Endodermal cell (in vitro differentiated cells): ENCODE measurements at regions not wholly inside any gene's neighbourhood (a gene's known extent, or its start where the extent isn't known, plus 50 kb on each side); places are given as distances from the start of the nearest gene placed in this dataset.

Experiments
- DNase-seq: peaks from one replicate; pipeline ENCODE4 v3.0.0-alpha.2; 2017
- H3K27ac ChIP-seq: 2 replicates; pipeline ENCODE4 v1.5.1; 2013; ENCODE audit warnings: mild to moderate bottlenecking, low read depth, low read length, moderate library complexity
- H3K27me3 ChIP-seq: 2 replicates; pipeline ENCODE4 v1.6.1; 2013; ENCODE audit warnings: mild to moderate bottlenecking, low read length, moderate library complexity; ENCODE audit not compliant: insufficient read depth, control insufficient read depth, poor library complexity, severe bottlenecking
- H3K36me3 ChIP-seq: 2 replicates; pipeline ENCODE4 v1.7.0; 2013; ENCODE audit warnings: mild to moderate bottlenecking, low read length, moderate library complexity; ENCODE audit not compliant: control insufficient read depth, insufficient read depth
- H3K4me1 ChIP-seq: one replicate; pipeline ENCODE4 v1.7.0; 2013; ENCODE audit warnings: low read length; ENCODE audit not compliant: control insufficient read depth, insufficient read depth
- H3K4me3 ChIP-seq: 2 replicates; pipeline ENCODE4 v1.5.1; 2013; ENCODE audit warnings: mild to moderate bottlenecking, low read length, moderate library complexity
- H3K9ac ChIP-seq: 2 replicates; pipeline ENCODE4 v1.6.1; 2013; ENCODE audit warnings: mild to moderate bottlenecking, low read length, moderate library complexity; ENCODE audit not compliant: poor library complexity, severe bottlenecking; ENCODE audit errors: extremely low read depth
- H3K9me3 ChIP-seq: 2 replicates; pipeline ENCODE4 v1.6.1; 2013; ENCODE audit warnings: mild to moderate bottlenecking, low read length, moderate library complexity; ENCODE audit not compliant: control insufficient read depth
- H3K27ac Mint-ChIP-seq: 2 replicates; pipeline ENCODE4 v1.8.0; 2020; ENCODE audit warnings: mixed read lengths
- H3K27me3 Mint-ChIP-seq: 2 replicates; pipeline ENCODE4 v1.8.0; 2021; ENCODE audit warnings: mild to moderate bottlenecking, mixed read lengths; ENCODE audit not compliant: insufficient read depth
- H3K36me3 Mint-ChIP-seq: 2 replicates; pipeline ENCODE4 v1.8.0; 2020; ENCODE audit warnings: low read depth, mixed read lengths
- H3K4me1 Mint-ChIP-seq: 2 replicates; pipeline ENCODE4 v1.8.0; 2020; ENCODE audit warnings: mixed read lengths
- H3K4me3 Mint-ChIP-seq: 2 replicates; pipeline ENCODE4 v1.8.0; 2020; ENCODE audit warnings: mild to moderate bottlenecking, moderate library complexity, mixed read lengths
- H3K9me3 Mint-ChIP-seq: 2 replicates; pipeline ENCODE4 v1.8.0; 2020; ENCODE audit warnings: mild to moderate bottlenecking, mixed read lengths
- CTCF ChIP-seq: fragments of 200-600 bp; sonication (generic); conservative IDR thresholded peaks from 2 replicates; pipeline ENCODE4 v1.5.0; 2021; ENCODE audit warnings: antibody characterized with exemption, mild to moderate bottlenecking
- WGBS, 2 experiments: methylation state at CpG; one replicate each; pipeline versions ENCODE4 v1.1.5 to v1.1.7; 2013; ENCODE audit warnings: missing lambda C conversion rate in 2 of 2, mixed read lengths in 1 of 2; ENCODE audit not compliant: insufficient coverage in 1 of 2, insufficient read length in 1 of 2; 5-methylcytosine and 5-hydroxymethylcytosine counted together

- H3K36me3 ChIP-seq = no peaks in the 10 kb centered on the region
- no peak overlapping the region for H3K27ac Mint-ChIP-seq
- no peaks in the 10 kb centered on the region for H3K27me3 Mint-ChIP-seq
- no peak for DNase-seq
- H3K4me1 Mint-ChIP-seq = no peaks in the 10 kb centered on the region
- H3K9ac ChIP-seq = no peak overlapping the region
- TF ChIP-seq CTCF = no peak
- no peak overlapping the region for H3K27ac ChIP-seq
- H3K36me3 Mint-ChIP-seq = no peaks in the 10 kb centered on the region
- H3K4me1 ChIP-seq = no peaks in the 10 kb centered on the region
- H3K27me3 ChIP-seq = no peaks in the 10 kb centered on the region
- WGBS, 2 experiments = 86 to 95% methylated on average over 1 of the region's 1 CpG
- H3K4me3 ChIP-seq = no peak overlapping the region
- no peaks in the 10 kb centered on the region for H3K9me3 ChIP-seq
- no peak overlapping the region for H3K4me3 Mint-ChIP-seq
- no peaks in the 10 kb centered on the region for H3K9me3 Mint-ChIP-seq
Observed at GRCh38 chr7:54869523-54869922, 110.5 kb upstream of the SEC61G start.

- no peaks in the 10 kb centered on the region for H3K4me1 Mint-ChIP-seq
- 92% methylated on average over 1 of the region's 1 CpG; no CpG with 5 or more reads in 1 of the 2 experiments for WGBS, 2 experiments
- no peak for DNase-seq
- no peak overlapping the region for H3K27ac ChIP-seq
- H3K27ac Mint-ChIP-seq = no peak overlapping the region
- no peak overlapping the region for H3K9ac ChIP-seq
- H3K4me3 Mint-ChIP-seq = no peak overlapping the region
- H3K9me3 ChIP-seq = no peaks in the 10 kb centered on the region
- H3K36me3 ChIP-seq = no peaks in the 10 kb centered on the region
- no peaks in the 10 kb centered on the region for H3K36me3 Mint-ChIP-seq
- H3K4me1 ChIP-seq = no peaks in the 10 kb centered on the region
- TF ChIP-seq CTCF = no peak
- no peak overlapping the region for H3K4me3 ChIP-seq
- no peaks in the 10 kb centered on the region for H3K9me3 Mint-ChIP-seq
- no peaks in the 10 kb centered on the region for H3K27me3 Mint-ChIP-seq
- no peaks in the 10 kb centered on the region for H3K27me3 ChIP-seq
Observed at GRCh38 chr7:54874804-54875203, 115.8 kb upstream of the SEC61G start.

- Mint-ChIP-seq H3K27ac (no peak overlapping the region), H3K4me3 (no peak overlapping the region), H3K36me3 (no peaks in the 10 kb centered on the region), H3K4me1 (no peaks in the 10 kb centered on the region), H3K27me3 (no peaks in the 10 kb centered on the region), H3K9me3 (no peaks in the 10 kb centered on the region)
- no peak for DNase-seq
- peak; percentile 48 for TF ChIP-seq CTCF
- H3K27ac ChIP-seq = no peak overlapping the region
- H3K36me3 ChIP-seq = no peaks in the 10 kb centered on the region
- H3K4me1 ChIP-seq = no peaks in the 10 kb centered on the region
- no peaks in the 10 kb centered on the region for H3K9me3 ChIP-seq
- WGBS, 2 experiments = 78 to 80% methylated on average over 2 of the region's 2 CpGs
- no peak overlapping the region for H3K9ac ChIP-seq
- no peak overlapping the region for H3K4me3 ChIP-seq
- H3K27me3 ChIP-seq = no peaks in the 10 kb centered on the region
Observed at GRCh38 chr7:54877683-54878082, 118.7 kb upstream of the SEC61G start.
